ENCODE measurements at regions not wholly inside any gene's neighbourhood (a gene's known extent, or its start where the extent isn't known, plus 50 kb on each side); places are given as distances from the start of the nearest gene placed in this dataset.

GRCh38 chr16:64254443-64255367, 867.2 kb downstream of the CDH11 start:
- TF ChIP-seq GABPA (IDR thresholded peaks at IDR 0.05; ENCODE audit: low read depth) = no peak
- TF ChIP-seq REST (IDR thresholded peaks at IDR 0.05; ENCODE audit: insufficient replicate concordance, low read depth) = no peak
- no peak for TF ChIP-seq SPI1 (IDR thresholded peaks at IDR 0.05; ENCODE audit: borderline replicate concordance, low read depth)
- no peak for TF ChIP-seq CTCF (IDR thresholded peaks at IDR 0.05; ENCODE audit: insufficient read depth, low read length)
- Histone ChIP-seq H3K4me3 (replicated peaks; ENCODE audit: insufficient read depth, low read length) (no peak overlapping the region), H3K27me3 (ENCODE audit: insufficient read depth, poor library complexity, severe bottlenecking) (no peaks in the 10 kb centered on the region), H3K27ac (replicated peaks) (no peak overlapping the region)
- DNase-seq (ENCODE audit: low read depth in 1 of 2, low spot score in 1 of 2) = no peak

GRCh38 chr16:64253525-64253924, 868.3 kb downstream of the CDH11 start:
- Histone ChIP-seq H3K27me3 (ENCODE audit: insufficient read depth, poor library complexity, severe bottlenecking) (no peaks in the 10 kb centered on the region), H3K27ac (replicated peaks) (no peak overlapping the region), H3K4me3 (replicated peaks; ENCODE audit: insufficient read depth, low read length) (no peak overlapping the region)
- TF ChIP-seq CTCF (IDR thresholded peaks at IDR 0.05; ENCODE audit: insufficient read depth, low read length) (no peak), SPI1 (IDR thresholded peaks at IDR 0.05; ENCODE audit: borderline replicate concordance, low read depth) (no peak), POLR2AphosphoS5 (IDR thresholded peaks at IDR 0.05; ENCODE audit: low read depth) (no peak), REST (IDR thresholded peaks at IDR 0.05; ENCODE audit: insufficient replicate concordance, low read depth) (no peak), GABPA (IDR thresholded peaks at IDR 0.05; ENCODE audit: low read depth) (no peak)
- no peak for DNase-seq (ENCODE audit: low read depth in 1 of 2, low spot score in 1 of 2)

GRCh38 chr16:64253096-64253495, 868.8 kb downstream of the CDH11 start:
- Histone ChIP-seq H3K4me3 (replicated peaks; ENCODE audit: insufficient read depth, low read length) (no peak overlapping the region), H3K27me3 (ENCODE audit: insufficient read depth, poor library complexity, severe bottlenecking) (no peaks in the 10 kb centered on the region), H3K27ac (replicated peaks) (no peak overlapping the region)
- no peak for DNase-seq (ENCODE audit: low read depth in 1 of 2, low spot score in 1 of 2)
- TF ChIP-seq CTCF (IDR thresholded peaks at IDR 0.05; ENCODE audit: insufficient read depth, low read length) = no peak
- TF ChIP-seq GABPA (IDR thresholded peaks at IDR 0.05; ENCODE audit: low read depth) = no peak
- no peak for TF ChIP-seq REST (IDR thresholded peaks at IDR 0.05; ENCODE audit: insufficient replicate concordance, low read depth)
- no peak for TF ChIP-seq POLR2AphosphoS5 (IDR thresholded peaks at IDR 0.05; ENCODE audit: low read depth)
- no peak for TF ChIP-seq SPI1 (IDR thresholded peaks at IDR 0.05; ENCODE audit: borderline replicate concordance, low read depth)

Data from HL-60 (cell line).